ENCODE measurements at regions not wholly inside any gene's neighbourhood (a gene's known extent, or its start where the extent isn't known, plus 50 kb on each side); places are given as distances from the start of the nearest gene placed in this dataset.

- Histone ChIP-seq H3K27ac (replicated peaks) (no peak overlapping the region), H3K27me3 (ENCODE audit: insufficient read depth, poor library complexity, severe bottlenecking) (no peaks in the 10 kb centered on the region), H3K4me3 (replicated peaks; ENCODE audit: insufficient read depth, low read length) (no peak overlapping the region)
- TF ChIP-seq GABPA (IDR thresholded peaks at IDR 0.05; ENCODE audit: low read depth) (no peak), POLR2AphosphoS5 (IDR thresholded peaks at IDR 0.05; ENCODE audit: low read depth) (no peak), SPI1 (IDR thresholded peaks at IDR 0.05; ENCODE audit: borderline replicate concordance, low read depth) (no peak)
- TF ChIP-seq, protein P1, sequence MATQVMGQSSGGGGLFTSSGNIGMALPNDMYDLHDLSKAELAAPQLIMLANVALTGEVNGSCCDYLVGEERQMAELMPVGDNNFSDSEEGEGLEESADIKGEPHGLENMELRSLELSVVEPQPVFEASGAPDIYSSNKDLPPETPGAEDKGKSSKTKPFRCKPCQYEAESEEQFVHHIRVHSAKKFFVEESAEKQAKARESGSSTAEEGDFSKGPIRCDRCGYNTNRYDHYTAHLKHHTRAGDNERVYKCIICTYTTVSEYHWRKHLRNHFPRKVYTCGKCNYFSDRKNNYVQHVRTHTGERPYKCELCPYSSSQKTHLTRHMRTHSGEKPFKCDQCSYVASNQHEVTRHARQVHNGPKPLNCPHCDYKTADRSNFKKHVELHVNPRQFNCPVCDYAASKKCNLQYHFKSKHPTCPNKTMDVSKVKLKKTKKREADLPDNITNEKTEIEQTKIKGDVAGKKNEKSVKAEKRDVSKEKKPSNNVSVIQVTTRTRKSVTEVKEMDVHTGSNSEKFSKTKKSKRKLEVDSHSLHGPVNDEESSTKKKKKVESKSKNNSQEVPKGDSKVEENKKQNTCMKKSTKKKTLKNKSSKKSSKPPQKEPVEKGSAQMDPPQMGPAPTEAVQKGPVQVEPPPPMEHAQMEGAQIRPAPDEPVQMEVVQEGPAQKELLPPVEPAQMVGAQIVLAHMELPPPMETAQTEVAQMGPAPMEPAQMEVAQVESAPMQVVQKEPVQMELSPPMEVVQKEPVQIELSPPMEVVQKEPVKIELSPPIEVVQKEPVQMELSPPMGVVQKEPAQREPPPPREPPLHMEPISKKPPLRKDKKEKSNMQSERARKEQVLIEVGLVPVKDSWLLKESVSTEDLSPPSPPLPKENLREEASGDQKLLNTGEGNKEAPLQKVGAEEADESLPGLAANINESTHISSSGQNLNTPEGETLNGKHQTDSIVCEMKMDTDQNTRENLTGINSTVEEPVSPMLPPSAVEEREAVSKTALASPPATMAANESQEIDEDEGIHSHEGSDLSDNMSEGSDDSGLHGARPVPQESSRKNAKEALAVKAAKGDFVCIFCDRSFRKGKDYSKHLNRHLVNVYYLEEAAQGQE (IDR thresholded peaks at IDR 0.05; ENCODE audit: insufficient replicate concordance, low read depth) = no peak
- TF ChIP-seq, protein P2, sequence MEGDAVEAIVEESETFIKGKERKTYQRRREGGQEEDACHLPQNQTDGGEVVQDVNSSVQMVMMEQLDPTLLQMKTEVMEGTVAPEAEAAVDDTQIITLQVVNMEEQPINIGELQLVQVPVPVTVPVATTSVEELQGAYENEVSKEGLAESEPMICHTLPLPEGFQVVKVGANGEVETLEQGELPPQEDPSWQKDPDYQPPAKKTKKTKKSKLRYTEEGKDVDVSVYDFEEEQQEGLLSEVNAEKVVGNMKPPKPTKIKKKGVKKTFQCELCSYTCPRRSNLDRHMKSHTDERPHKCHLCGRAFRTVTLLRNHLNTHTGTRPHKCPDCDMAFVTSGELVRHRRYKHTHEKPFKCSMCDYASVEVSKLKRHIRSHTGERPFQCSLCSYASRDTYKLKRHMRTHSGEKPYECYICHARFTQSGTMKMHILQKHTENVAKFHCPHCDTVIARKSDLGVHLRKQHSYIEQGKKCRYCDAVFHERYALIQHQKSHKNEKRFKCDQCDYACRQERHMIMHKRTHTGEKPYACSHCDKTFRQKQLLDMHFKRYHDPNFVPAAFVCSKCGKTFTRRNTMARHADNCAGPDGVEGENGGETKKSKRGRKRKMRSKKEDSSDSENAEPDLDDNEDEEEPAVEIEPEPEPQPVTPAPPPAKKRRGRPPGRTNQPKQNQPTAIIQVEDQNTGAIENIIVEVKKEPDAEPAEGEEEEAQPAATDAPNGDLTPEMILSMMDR (IDR thresholded peaks at IDR 0.05; ENCODE audit: insufficient read depth, low read length) = no peak
- no peak for DNase-seq (ENCODE audit: low read depth in 1 of 2, low spot score in 1 of 2)
Observed at GRCh38 chr5:12013351-12013750, 109.1 kb upstream of the CTNND2 start.

DNA sequence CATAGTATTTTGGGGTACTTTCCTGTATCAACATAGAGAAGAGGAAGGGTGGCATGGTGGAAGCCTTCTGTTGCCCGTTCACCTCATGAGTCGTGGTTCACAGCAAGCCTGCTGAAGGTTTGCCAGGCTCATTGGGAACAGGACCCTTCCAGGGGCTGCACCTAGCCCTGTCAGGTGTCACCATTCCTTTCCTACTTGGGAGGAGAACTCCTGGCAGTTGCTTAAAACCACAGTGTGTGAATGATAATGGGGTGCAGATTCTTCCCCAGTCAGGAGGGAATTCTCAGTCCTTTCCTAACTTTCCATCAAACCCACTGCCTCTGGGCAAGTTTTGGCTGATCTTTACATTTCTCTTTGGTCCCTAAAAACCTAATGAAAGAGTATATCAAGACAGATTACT lies 99.4 kb upstream of the CTNND2 start:
- H3K27me3 ChIP-seq (ENCODE audit: insufficient read depth, poor library complexity, severe bottlenecking) = no peaks in the 10 kb centered on the region
- TF ChIP-seq SPI1 (IDR thresholded peaks at IDR 0.05; ENCODE audit: borderline replicate concordance, low read depth) = no peak
- TF ChIP-seq, protein P2 (IDR thresholded peaks at IDR 0.05; ENCODE audit: insufficient read depth, low read length) = no peak
- TF ChIP-seq, protein P1 (IDR thresholded peaks at IDR 0.05; ENCODE audit: insufficient replicate concordance, low read depth) = no peak
- H3K27ac ChIP-seq (replicated peaks) = no peak overlapping the region

GRCh38 chr5:11998397-11998796 lies 94.2 kb upstream of the CTNND2 start:
- DNase-seq (ENCODE audit: low read depth in 1 of 2, low spot score in 1 of 2) = no peak
- no peak for TF ChIP-seq SPI1 (IDR thresholded peaks at IDR 0.05; ENCODE audit: borderline replicate concordance, low read depth)
- TF ChIP-seq, protein P1 (IDR thresholded peaks at IDR 0.05; ENCODE audit: insufficient replicate concordance, low read depth) = no peak
- TF ChIP-seq, protein P2 (IDR thresholded peaks at IDR 0.05; ENCODE audit: insufficient read depth, low read length) = no peak
- no peaks in the 10 kb centered on the region for H3K27me3 ChIP-seq (ENCODE audit: insufficient read depth, poor library complexity, severe bottlenecking)
- no peak overlapping the region for H3K4me3 ChIP-seq (replicated peaks; ENCODE audit: insufficient read depth, low read length)
- H3K27ac ChIP-seq (replicated peaks) = no peak overlapping the region

More for the DNA sequence above, 99.4 kb upstream of the CTNND2 start:
- no peak overlapping the region for H3K4me3 ChIP-seq (replicated peaks; ENCODE audit: insufficient read depth, low read length)
- DNase-seq (ENCODE audit: low read depth in 1 of 2, low spot score in 1 of 2) = no peak
